HG02588 (cell line): ENCODE measurements at regions not wholly inside any gene's neighbourhood (a gene's known extent, or its start where the extent isn't known, plus 50 kb on each side); places are given as distances from the start of the nearest gene placed in this dataset.

ENCODE experiments used
- ATAC-seq: cut with Tn5 transposase; IDR thresholded peaks from one replicate; pipeline ENCODE4 v1.9.1; 2021; ENCODE audit warnings: mild to moderate bottlenecking, moderate library complexity; ENCODE audit not compliant: unreplicated experiment

DNA sequence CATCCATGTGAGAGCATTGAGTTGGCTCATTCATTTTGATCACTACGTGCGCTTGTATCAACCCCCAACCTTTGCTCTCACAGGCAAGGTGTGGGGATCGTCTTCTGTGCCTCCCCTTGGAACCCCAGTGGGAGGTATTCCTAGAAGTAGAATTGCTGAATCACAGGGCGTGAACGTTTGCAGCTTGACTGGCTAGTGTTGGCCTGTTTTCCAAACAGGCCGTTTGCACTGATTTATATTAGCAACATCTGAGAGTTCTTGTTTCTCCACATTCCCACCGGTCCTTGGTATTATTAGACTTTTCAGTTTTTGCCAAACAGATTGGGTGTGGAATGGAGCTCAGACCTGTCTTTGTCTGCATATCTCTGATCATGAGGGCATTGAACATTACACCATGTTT is 288.6 kb upstream of the PWP1 start:
- ATAC-seq = no peak

DNA sequence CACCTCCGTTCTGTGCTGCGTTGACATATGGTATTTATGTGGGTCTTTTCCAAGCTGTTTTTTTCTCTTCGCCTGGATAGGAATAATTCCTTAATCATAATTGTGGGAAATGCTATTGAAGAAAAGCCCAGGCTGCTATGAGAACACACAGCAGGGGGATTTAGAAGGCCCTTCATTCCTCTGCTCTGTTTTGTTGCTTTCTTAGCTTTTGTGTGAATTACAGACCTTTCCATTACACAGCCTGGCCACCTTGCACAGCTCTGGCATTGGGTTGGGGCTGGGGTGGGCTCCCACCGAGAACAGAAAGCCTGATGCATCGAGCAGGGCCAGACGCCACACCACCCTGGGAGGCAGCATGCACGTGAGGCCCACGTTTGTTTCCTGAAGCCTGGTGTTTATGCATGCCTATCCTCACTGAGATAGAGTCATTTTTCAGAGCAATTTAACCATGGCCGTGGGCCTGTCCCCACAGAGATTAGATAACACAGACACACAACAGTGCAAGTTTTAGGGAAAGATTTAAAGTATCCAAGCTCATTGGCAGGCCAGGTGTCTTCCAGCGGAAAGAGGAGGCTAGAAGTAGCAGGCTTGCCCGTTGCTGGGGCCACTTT is 287.6 kb upstream of the PWP1 start:
- no peak for ATAC-seq

GRCh38 chr12:107399046-107399445 is 286.6 kb upstream of the PWP1 start:
- no peak for ATAC-seq

DNA sequence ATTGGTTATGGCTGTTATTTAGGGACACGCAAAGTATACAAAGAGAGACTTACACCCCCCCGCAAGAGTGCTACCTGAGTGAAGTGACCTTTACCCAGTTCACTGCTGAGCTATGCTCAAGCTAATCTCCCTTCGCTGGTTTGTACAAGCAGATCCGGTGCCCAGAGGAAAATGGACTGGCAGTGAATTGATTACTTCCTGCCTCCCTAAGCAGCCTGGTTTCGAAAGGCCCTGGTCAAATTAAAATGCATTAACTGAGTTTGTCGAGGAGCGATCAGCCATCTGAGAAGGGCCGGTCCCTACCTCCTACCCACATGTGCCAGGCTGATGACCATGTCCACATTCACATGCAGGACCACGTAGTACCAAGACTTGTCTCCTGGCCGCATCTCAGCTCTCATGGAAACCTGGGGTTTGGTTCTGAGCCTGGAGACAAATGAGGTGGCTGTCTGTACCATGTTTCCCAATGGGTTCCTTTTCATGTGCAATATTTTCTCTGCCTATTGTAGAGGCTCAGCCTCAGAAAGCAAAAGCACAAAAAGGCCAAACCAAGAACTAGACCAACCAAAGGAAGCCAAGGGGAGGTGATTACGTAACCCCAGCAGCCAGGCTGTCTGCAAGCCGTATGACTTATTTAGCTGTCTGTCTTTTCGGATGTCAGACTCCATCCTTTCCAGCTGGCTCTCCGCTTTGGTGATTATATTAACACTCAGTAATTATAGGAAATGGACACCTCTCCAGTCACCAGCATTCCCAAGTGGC is 284.7 kb upstream of the PWP1 start:
- ATAC-seq = no peak

DNA sequence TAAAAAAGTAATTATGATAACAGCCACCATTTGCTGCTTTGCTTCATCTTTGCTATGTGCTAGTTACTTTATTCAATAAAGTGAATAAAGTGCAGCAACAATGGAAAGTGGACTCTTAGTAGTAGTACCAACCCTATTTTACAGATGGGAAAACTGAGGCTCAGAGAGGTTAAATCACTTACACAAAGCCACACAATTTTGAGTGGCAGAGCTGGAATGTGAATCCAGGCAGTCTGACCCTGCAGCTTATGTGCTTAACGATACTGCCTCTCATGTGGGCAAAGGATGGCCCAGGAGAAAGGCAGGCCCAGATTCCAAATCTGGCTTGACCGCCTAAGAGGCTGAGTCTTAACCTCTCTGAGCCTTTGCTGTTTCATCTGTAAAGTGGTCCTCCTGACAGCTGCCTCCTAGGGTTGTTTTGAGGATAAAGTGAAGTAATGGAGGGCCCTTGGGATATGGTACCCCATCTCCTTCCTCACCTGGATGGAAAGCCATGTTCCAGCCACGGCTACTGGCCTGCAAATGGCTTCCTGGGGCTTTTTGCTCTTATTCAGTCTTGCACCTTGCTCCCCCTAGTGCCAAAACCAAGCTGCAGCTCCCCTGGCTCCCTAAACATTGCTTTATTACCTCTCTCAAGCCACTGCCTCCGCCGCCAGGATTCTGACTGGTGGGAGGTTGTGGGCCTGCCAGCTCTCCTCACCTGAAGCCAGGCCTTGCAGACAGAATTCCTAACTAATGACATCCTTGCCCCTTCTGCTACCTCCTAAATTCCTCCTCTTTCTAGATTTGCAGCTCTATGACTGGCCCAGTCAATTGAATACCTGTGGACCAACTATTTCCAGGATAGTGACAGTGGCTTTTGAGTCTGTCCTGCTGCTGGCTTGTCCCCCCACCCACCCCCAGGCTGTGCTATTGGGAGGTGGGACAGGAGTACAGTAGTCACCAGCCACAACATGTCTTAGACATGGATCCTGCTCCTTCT is 283.3 kb upstream of the PWP1 start:
- no peak for ATAC-seq

GRCh38 chr12:107404981-107405380 is 280.6 kb upstream of the PWP1 start:
- ATAC-seq = no peak

- ATAC-seq = no peak
Measured at GRCh38 chr12:107405436-107405835, 280.2 kb upstream of the PWP1 start.

DNA sequence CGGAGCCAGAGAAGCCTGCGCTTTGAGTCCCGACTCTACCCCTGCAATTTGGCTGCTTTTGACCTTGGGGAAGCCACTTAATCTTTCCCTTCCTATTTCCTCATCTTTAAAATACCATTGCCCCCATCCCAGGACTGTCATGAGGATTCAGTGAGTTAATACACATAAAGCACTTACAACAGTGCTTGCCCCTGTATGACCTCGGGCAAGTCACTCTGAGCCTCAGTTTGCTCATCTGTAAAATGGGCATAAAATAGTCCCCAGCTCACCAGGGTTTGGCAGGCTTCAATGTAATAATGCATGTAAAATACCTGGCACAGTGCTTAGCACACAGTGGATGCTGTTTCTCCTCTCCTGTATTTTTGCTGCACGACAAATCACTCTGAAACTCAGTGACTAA is 278.7 kb upstream of the PWP1 start:
- ATAC-seq = no peak

DNA sequence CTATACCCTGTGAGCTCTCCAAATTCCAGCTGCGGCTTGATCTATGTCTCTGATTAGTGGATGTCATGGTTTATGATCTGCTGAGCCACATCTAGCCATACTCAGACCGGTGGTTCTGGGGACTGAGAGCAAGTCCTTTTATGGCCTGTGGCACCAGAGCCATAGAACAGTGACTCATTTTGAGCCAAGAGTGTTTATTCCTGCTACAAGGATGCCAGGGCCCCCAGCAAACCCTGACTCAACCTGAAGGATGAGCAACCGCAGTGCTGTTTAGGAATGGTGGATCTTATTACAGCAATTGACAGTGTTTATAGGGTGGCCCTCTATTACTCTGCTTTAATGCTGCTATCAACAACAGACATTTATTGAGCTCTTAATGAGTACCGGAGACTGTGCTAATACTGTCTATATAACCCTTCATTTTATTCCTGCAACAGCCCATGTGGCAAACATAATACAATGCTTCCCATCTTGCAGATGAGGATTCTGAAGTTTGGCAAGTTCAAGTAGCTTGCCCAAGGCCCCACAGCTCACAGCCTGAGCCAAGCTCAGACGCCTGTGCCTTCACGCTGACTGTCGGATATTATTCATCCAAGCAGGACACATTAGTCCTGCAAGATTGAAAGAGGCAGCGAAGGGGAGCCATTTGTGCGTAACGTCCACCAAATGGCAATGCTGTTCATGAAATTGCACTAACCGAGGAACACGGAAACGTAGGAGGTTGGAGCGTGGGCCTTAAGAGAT is 273.6 kb upstream of the PWP1 start:
- no peak for ATAC-seq

- no peak for ATAC-seq
Measured at GRCh38 chr12:107415071-107415470, 270.5 kb upstream of the PWP1 start.

GRCh38 chr12:107415834-107416233 is 269.8 kb upstream of the PWP1 start:
- ATAC-seq = no peak

DNA sequence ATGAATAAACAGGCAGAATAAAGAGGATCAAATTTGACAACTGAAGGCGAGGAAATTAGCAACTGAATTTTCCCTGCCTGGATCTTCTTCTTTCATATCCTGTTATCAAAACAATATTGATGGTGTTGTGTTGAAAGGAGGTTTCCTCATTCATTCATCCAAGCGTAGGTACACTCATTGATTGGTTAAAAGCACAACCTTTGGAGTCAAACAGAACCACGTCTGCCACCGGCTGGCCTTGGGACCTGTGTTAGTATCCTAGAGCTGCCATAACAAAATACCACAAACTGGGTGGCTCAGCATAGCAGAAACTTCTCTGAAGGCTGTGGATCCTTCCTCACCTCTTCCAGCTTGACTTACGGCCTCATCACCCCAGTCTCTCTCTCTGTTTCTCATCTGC is 268.6 kb upstream of the PWP1 start:
- ATAC-seq = no peak

GRCh38 chr12:107418981-107419380 is 266.6 kb upstream of the PWP1 start:
- ATAC-seq = no peak

GRCh38 chr12:107423531-107423930 is 262.1 kb upstream of the PWP1 start:
- no peak for ATAC-seq

DNA sequence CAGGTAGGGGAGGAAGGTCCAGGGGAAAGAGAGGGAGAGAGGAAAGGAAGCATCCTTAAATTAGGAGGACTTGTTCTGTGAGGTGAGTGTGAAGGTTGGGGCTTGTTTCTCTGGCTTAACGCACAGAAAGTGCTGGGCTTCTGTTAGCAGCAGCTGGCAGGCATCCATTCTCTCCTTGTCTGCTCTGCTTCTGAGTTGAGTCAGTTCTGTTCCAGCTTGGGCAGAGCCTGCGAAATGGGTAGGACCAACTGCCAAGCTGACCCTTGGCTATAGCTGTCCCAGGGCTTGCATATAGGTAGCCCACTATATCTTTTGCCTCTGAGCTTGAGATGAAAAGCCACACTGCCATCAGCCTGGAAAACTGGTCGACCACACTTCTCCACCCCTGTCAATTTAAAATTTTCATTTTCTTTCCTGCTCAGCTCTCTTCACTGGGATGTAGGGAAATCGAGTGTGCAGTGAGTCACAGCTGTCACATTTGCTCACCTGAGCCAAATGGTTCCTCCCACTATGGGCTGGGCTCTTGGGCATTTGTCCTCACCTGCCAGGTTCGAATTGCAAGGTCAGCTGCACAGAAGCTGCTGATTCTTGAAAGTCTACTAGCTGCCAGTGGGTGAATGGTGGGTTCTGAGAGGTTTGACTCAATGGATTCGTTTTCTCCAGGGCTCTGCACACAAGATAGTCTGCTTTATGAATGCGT is 256.4 kb upstream of the PWP1 start:
- ATAC-seq = no peak

DNA sequence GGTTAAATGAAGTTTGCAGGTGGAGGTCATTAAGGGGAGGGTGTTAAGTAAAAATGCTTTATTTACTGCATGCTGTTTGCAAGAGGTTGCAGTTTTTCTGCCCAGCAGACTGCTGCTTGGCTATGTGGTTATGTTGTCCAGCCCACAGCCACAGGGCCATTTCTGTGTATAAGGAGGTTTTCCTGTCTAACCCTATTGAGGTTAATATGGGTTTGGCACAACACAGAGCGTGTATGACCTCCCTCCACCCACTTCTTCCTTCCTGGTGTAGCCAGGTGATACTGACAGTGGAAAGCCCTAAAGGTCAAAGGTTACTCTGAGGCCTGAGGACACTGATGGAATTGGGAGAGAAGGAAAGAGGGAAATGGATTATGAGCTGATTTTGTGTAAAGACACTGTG is 253.7 kb upstream of the PWP1 start:
- no peak for ATAC-seq

- ATAC-seq = no peak
Measured at GRCh38 chr12:107435072-107435471, 250.5 kb upstream of the PWP1 start.

GRCh38 chr12:107435520-107435919 is 250.1 kb upstream of the PWP1 start:
- ATAC-seq = no peak

DNA sequence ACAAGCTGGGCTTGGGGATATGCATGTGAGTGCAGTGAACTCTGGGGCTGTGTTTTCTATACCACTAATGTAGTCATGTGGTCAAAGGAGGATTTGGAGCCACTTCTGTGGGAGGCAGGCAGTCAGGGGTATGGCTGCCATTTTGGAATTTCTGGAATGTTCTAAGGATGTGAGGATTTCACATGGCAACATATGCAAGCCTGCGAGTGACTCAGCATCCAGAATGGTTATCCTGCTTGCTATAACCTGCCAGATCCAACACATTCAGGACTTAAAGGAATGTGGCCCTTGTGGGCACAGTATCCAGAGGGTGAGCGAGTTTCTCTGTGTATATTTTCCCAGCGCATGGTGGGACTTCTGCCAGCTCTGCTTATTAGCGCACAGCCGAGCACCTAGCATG is 249.2 kb upstream of the PWP1 start:
- ATAC-seq = no peak

GRCh38 chr12:107436836-107437235 is 248.8 kb upstream of the PWP1 start:
- ATAC-seq = no peak
